SK-N-SH (cell line): ENCODE measurements at regions not wholly inside any gene's neighbourhood (a gene's known extent, or its start where the extent isn't known, plus 50 kb on each side); places are given as distances from the start of the nearest gene placed in this dataset.
"Not testable (repeated sequence)": the region's sequence is repeated elsewhere in the genome, so short reads cannot be mapped to it uniquely, and the experiment has no call there.

Experiments used
- CTCF ChIA-PET: fragments of 300-600, 350-600 bp; formaldehyde crosslinking; extraction: SDS; loops from one replicate; lab custom pipeline; 2021; lab: Yijun Ruan, JAX
- POLR2A ChIA-PET: fragments of 350-600 bp; sonication (Branson Sonifier 250); formaldehyde crosslinking; extraction: SDS; loops from one replicate; lab custom pipeline; 2020; ENCODE audit warnings: antibody characterized with exemption, inconsistent platforms; lab: Yijun Ruan, JAX
- DNase-seq: peaks from one replicate; pipeline ENCODE4 v3.0.0; 2012
- H2AFZ ChIP-seq: fragments of 200-600 bp; sonication (generic); 2 replicates; pipeline ENCODE4 v1.8.1; 2016; ENCODE audit warnings: antibody characterized with exemption, mild to moderate bottlenecking, low read depth
- H3F3A ChIP-seq: fragments of 200-600 bp; sonication (generic); replicated peaks from 2 replicates; pipeline ENCODE3; 2016; ENCODE audit warnings: antibody characterized with exemption, mild to moderate bottlenecking; ENCODE audit not compliant: insufficient read depth
- H3K27ac ChIP-seq, 2 experiments: fragments of 200-500 bp in 1 of 2; fragments of 200-600 bp in 1 of 2; sonication (Bioruptor generic) in 1 of 2; sonication (generic), shearing (Covaris generic) in 1 of 2; 2 replicates each; pipeline versions ENCODE4 v1.5.1 to v1.6.1; 2014 to 2016; ENCODE audit warnings: low read depth in 2 of 2, inconsistent platforms in 1 of 2, low read length in 1 of 2, mild to moderate bottlenecking in 1 of 2, mixed read lengths in 1 of 2
- H3K27me3 ChIP-seq: fragments of 200-600 bp; sonication (generic), shearing (Covaris generic); 2 replicates; pipeline ENCODE4 v1.6.1; 2016; ENCODE audit warnings: mixed run types; ENCODE audit not compliant: insufficient read depth
- H3K36me3 ChIP-seq, 2 experiments: fragments of 200-500 bp in 1 of 2; fragments of 200-600 bp in 1 of 2; sonication (Bioruptor generic) in 1 of 2; sonication (generic) in 1 of 2; replicated peaks in 1 of 2; 2 replicates each; pipeline versions ENCODE3 to v1.5.1; 2014 to 2016; ENCODE audit warnings: low read length in 1 of 2, mild to moderate bottlenecking in 1 of 2; ENCODE audit not compliant: insufficient read depth in 2 of 2, control insufficient read depth in 1 of 2
- H3K4me1 ChIP-seq, 2 experiments: fragments of 200-500 bp in 1 of 2; fragments of 200-600 bp in 1 of 2; sonication (Bioruptor generic) in 1 of 2; sonication (generic), shearing (Covaris generic) in 1 of 2; 2 replicates each; pipeline versions ENCODE4 v1.5.1 to v1.6.1; 2014 to 2016; ENCODE audit warnings: low read depth in 1 of 2, low read length in 1 of 2, mixed run types in 1 of 2; ENCODE audit not compliant: insufficient read depth in 2 of 2, control insufficient read depth in 1 of 2
- H3K4me2 ChIP-seq: fragments of 200-600 bp; sonication (generic), shearing (Covaris generic); 2 replicates; pipeline ENCODE4 v1.6.1; 2017; ENCODE audit warnings: mixed run types
- H3K4me3 ChIP-seq, 2 experiments: fragments of 200-500 bp in 1 of 2; fragments of 200-600 bp in 1 of 2; sonication (Bioruptor generic) in 1 of 2; sonication (generic), shearing (Covaris generic) in 1 of 2; 2 replicates each; pipeline versions ENCODE4 v1.5.1 to v1.8.1; 2014 to 2016; ENCODE audit warnings: low read depth in 2 of 2, inconsistent platforms in 1 of 2, low read length in 1 of 2, mild to moderate bottlenecking in 1 of 2, mixed read lengths in 1 of 2, moderate library complexity in 1 of 2
- H3K79me2 ChIP-seq: fragments of 200-600 bp; sonication (generic); 2 replicates; pipeline ENCODE4 v1.8.1; 2017; ENCODE audit warnings: mild to moderate bottlenecking; ENCODE audit not compliant: insufficient read depth
- H3K9ac ChIP-seq: fragments of 200-600 bp; sonication (generic); 2 replicates; pipeline ENCODE4 v1.6.1; 2017; ENCODE audit warnings: mixed run types
- H3K9me2 ChIP-seq: fragments of 200-600 bp; sonication (generic); 2 replicates; pipeline ENCODE4 v1.6.1; 2017; ENCODE audit warnings: mixed run types
- H3K9me3 ChIP-seq: fragments of 200-600 bp; sonication (generic); 2 replicates; pipeline ENCODE4 v1.6.1; 2017; ENCODE audit warnings: mixed run types, mild to moderate bottlenecking, moderate library complexity
- H4K20me1 ChIP-seq: fragments of 200-600 bp; sonication (generic); 2 replicates; pipeline ENCODE4 v1.6.1; 2017; ENCODE audit warnings: mild to moderate bottlenecking, mixed run types; ENCODE audit not compliant: insufficient read depth
- CHD2 ChIP-seq: fragments of 150-350 bp; IDR thresholded peaks from 2 replicates; pipeline ENCODE4 v1.6.1; 2018; ENCODE audit warnings: low read length; ENCODE audit not compliant: partially characterized antibody
- ELF1 ChIP-seq: IDR thresholded peaks from 2 replicates; pipeline ENCODE4 v1.4.0; 2012
- FOSL2 ChIP-seq: IDR thresholded peaks from 2 replicates; pipeline ENCODE4 v1.4.0; 2012; ENCODE audit warnings: low read depth, mild to moderate bottlenecking, moderate library complexity, borderline replicate concordance
- FOXJ3 ChIP-seq: sonication (generic); formaldehyde crosslinking; IDR thresholded peaks from 2 replicates; pipeline ENCODE4 v1.5.1; 2020; ENCODE audit warnings: mild to moderate bottlenecking, missing genetic modification reagents
- FOXM1 ChIP-seq: IDR thresholded peaks from 2 replicates; pipeline ENCODE4 v1.4.0; 2012; ENCODE audit warnings: low read depth, mild to moderate bottlenecking
- GABPA ChIP-seq: IDR thresholded peaks from 2 replicates; pipeline ENCODE4 v1.4.0; 2012; ENCODE audit warnings: low read depth, mild to moderate bottlenecking
- GATA2 ChIP-seq: sonication (generic); formaldehyde crosslinking; IDR thresholded peaks from 2 replicates; pipeline ENCODE4 v1.5.0; 2020; ENCODE audit warnings: mild to moderate bottlenecking, missing genetic modification reagents
- IRF3 ChIP-seq: fragments of 150-350 bp; IDR thresholded peaks from 2 replicates; pipeline ENCODE4 v1.6.1; 2016; ENCODE audit warnings: mild to moderate bottlenecking, low read depth, low read length
- NFIC ChIP-seq: IDR thresholded peaks from 2 replicates; pipeline ENCODE4 v1.4.0; 2012; ENCODE audit warnings: borderline replicate concordance
- POLR2AphosphoS5 ChIP-seq: IDR thresholded peaks from 2 replicates; pipeline ENCODE4 v1.6.1; 2012; ENCODE audit warnings: low read depth, low read length
- RXRA ChIP-seq: IDR thresholded peaks from 2 replicates; pipeline ENCODE4 v1.4.0; 2012; ENCODE audit warnings: low read depth, mild to moderate bottlenecking, borderline replicate concordance
- SIN3A ChIP-seq: IDR thresholded peaks from 2 replicates; pipeline ENCODE4 v1.6.1; 2012; ENCODE audit warnings: low read depth, mild to moderate bottlenecking, low read length, moderate library complexity, borderline replicate concordance
- SMC3 ChIP-seq: IDR thresholded peaks from 2 replicates; pipeline ENCODE4 v1.6.1; 2012; ENCODE audit warnings: low read depth, low read length, improper control_type of control experiment
- TAF1 ChIP-seq: IDR thresholded peaks from 2 replicates; pipeline ENCODE4 v1.6.1; 2012; ENCODE audit warnings: low read depth, mild to moderate bottlenecking, low read length, moderate library complexity, borderline replicate concordance
- TCF12 ChIP-seq: IDR thresholded peaks from 2 replicates; pipeline ENCODE4 v1.4.0; 2012
- TEAD4 ChIP-seq: IDR thresholded peaks from 2 replicates; pipeline ENCODE4 v1.4.0; 2012; ENCODE audit warnings: mild to moderate bottlenecking, borderline replicate concordance; ENCODE audit not compliant: insufficient read depth
- USF1 ChIP-seq: IDR thresholded peaks from 2 replicates; pipeline ENCODE4 v1.4.0; 2012; ENCODE audit warnings: low read depth, borderline replicate concordance
- YY1 ChIP-seq: IDR thresholded peaks from 2 replicates; pipeline ENCODE4 v1.4.0; 2012; ENCODE audit warnings: low read depth, mild to moderate bottlenecking
- WGBS: methylation state at CpG from one replicate; pipeline ENCODE4 v1.1.6; 2017; ENCODE audit warnings: low lambda C conversion rate; 5-methylcytosine and 5-hydroxymethylcytosine counted together
- TF ChIP-seq, protein P1 (sequence below): fragments of 150-350 bp; IDR thresholded peaks from 2 replicates; pipeline ENCODE4 v1.6.1; 2017; ENCODE audit warnings: antibody characterized with exemption, low read length, low read depth, borderline replicate concordance
- TF ChIP-seq, protein P2 (sequence below): IDR thresholded peaks from 2 replicates; pipeline ENCODE4; 2012
- TF ChIP-seq, protein P3 (sequence below): IDR thresholded peaks from 2 replicates; pipeline ENCODE4 v1.4.0; 2012; ENCODE audit warnings: low read depth

- H3K4me3 ChIP-seq = no peak overlapping the region
- H3K36me3 ChIP-seq = no peaks in the 10 kb centered on the region
- DNase-seq = no peak
- 0% methylated on average over 3 of the region's 3 CpGs for WGBS
- H3K9me2 ChIP-seq = no peaks in the 10 kb centered on the region
- H3K4me1 ChIP-seq = no peaks in the 10 kb centered on the region
- H3K9ac ChIP-seq = no peak overlapping the region
- no peak overlapping the region for H2AFZ ChIP-seq
- TF ChIP-seq TCF12 = no peak
- TF ChIP-seq, all 33 proteins: peak for 0
- H3K4me2 ChIP-seq = no peak overlapping the region
- H3K9me3 ChIP-seq = no peaks in the 10 kb centered on the region
- no peak overlapping the region for H3K27ac ChIP-seq
- no peaks in the 10 kb centered on the region for H3F3A ChIP-seq
- H3K79me2 ChIP-seq = no peaks in the 10 kb centered on the region
- ChIA-PET CTCF (no interaction called here), POLR2A (no interaction called here)
- no peaks in the 10 kb centered on the region for H4K20me1 ChIP-seq
- H3K27me3 ChIP-seq = no peaks in the 10 kb centered on the region
These were observed 1723.6 kb upstream of the AGA start for GRCh38 chr4:179165862-179166261.

DNA sequence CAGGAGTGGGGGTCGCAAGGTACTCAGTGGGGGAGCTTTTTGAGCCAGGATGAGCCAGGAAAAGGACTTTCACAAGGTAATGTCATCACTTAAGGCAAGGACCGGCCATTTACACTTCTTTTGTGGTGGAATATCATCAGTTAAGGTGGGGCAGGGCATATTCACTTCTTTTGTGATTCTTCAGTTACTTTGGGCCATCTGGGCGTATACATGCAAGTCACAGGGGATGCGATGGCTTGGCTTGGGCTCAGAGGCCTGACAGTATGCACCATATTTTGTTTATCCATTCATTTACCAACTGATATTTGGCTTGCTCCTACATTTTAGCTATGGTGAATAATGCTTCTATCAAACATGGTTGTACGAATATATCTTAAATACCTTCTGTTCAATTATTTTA is 1728.1 kb upstream of the AGA start:
- H3K79me2 ChIP-seq, H3K9me2 ChIP-seq, H3K4me3 ChIP-seq, POLR2A ChIA-PET, H3K4me2 ChIP-seq, H3K4me1 ChIP-seq, H3K36me3 ChIP-seq, DNase-seq, H4K20me1 ChIP-seq, H2AFZ ChIP-seq, H3K9me3 ChIP-seq, H3F3A ChIP-seq, H3K9ac ChIP-seq, H3K27me3 ChIP-seq, H3K27ac ChIP-seq, CTCF ChIA-PET: not testable (repeated sequence)
- WGBS = 23% methylated on average over 5 of the region's 5 CpGs

- Histone ChIP-seq H3K4me2 (no peak overlapping the region), H3K9me3 (no peaks in the 10 kb centered on the region; the same call in 1 of the 2 replicates), H3K79me2 (no peaks in the 10 kb centered on the region), H3K27me3 (no peaks in the 10 kb centered on the region), H4K20me1 (no peaks in the 10 kb centered on the region), H3F3A (no peaks in the 10 kb centered on the region), H3K36me3 (no peaks in the 10 kb centered on the region), H3K4me3 (no peak overlapping the region), H3K9ac (no peak overlapping the region), H3K27ac (no peak overlapping the region), H3K4me1 (no peaks in the 10 kb centered on the region), H2AFZ (no peak overlapping the region), H3K9me2 (no peaks in the 10 kb centered on the region)
- POLR2A ChIA-PET = no interaction called here
- DNase-seq = no peak
- CTCF ChIA-PET = no interaction called here
- TF ChIP-seq, protein P1, sequence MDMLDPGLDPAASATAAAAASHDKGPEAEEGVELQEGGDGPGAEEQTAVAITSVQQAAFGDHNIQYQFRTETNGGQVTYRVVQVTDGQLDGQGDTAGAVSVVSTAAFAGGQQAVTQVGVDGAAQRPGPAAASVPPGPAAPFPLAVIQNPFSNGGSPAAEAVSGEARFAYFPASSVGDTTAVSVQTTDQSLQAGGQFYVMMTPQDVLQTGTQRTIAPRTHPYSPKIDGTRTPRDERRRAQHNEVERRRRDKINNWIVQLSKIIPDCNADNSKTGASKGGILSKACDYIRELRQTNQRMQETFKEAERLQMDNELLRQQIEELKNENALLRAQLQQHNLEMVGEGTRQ = no peak
- TF ChIP-seq TEAD4 (no peak), FOSL2 (no peak), YY1 (no peak), IRF3 (no peak), SMC3 (no peak), POLR2AphosphoS5 (no peak), GATA2 (CRISPR knock-in tag) (no peak), RXRA (no peak), TAF1 (no peak), USF1 (no peak), NFIC (no peak), FOXJ3 (CRISPR knock-in tag) (no peak), ELF1 (no peak), CHD2 (no peak), SIN3A (no peak), GABPA (no peak), FOXM1 (no peak)
- TF ChIP-seq, protein P2, sequence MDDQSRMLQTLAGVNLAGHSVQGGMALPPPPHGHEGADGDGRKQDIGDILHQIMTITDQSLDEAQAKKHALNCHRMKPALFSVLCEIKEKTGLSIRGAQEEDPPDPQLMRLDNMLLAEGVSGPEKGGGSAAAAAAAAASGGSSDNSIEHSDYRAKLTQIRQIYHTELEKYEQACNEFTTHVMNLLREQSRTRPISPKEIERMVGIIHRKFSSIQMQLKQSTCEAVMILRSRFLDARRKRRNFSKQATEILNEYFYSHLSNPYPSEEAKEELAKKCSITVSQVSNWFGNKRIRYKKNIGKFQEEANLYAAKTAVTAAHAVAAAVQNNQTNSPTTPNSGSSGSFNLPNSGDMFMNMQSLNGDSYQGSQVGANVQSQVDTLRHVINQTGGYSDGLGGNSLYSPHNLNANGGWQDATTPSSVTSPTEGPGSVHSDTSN = no peak
- TF ChIP-seq, protein P3, sequence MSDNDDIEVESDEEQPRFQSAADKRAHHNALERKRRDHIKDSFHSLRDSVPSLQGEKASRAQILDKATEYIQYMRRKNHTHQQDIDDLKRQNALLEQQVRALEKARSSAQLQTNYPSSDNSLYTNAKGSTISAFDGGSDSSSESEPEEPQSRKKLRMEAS = no peak
These were observed 1740.5 kb upstream of the AGA start for GRCh38 chr4:179182741-179183140.
